ENCODE measurements at regions not wholly inside any gene's neighbourhood (a gene's known extent, or its start where the extent isn't known, plus 50 kb on each side); places are given as distances from the start of the nearest gene placed in this dataset.
A peak's percentile ranks its signal among the peaks of the same experiment; 100 is the strongest.
"Not testable (repeated sequence)": the region's sequence is repeated elsewhere in the genome, so short reads cannot be mapped to it uniquely, and the experiment has no call there.

DNA sequence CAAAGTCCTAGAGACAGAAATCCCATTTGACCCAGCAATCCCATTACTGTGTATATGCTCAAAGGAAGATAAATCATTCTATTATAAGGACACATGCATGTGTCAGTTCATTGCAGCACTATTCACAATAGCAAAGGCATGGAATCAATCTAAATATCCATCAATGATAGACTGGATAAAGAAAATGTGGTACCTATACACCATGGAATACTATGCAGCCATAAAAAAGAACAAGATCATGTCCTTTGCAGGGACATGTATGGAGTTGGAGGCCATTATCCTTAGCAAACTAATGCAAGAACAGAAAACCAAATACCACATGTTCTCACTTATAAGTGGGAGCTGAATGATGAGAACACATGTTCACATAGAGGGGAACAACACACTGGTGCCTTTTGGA lies 169.8 kb upstream of the ATXN1 start:
- ATAC-seq (ENCODE audit: low read depth); in situ Hi-C loops (cut with MboI; ENCODE audit: low sequenced_read_pairs): not testable (repeated sequence)

More for the DNA sequence above, 169.8 kb upstream of the ATXN1 start:
- H3K4me2 ChIP-seq (ENCODE audit: low read depth, low read length); H3K4me3 ChIP-seq (ENCODE audit: insufficient read depth, low read depth, low read length); intact Hi-C loops (cut with micrococcal nuclease); H4K5ac ChIP-seq (ENCODE audit: low read depth, low read length); H2BK120ac ChIP-seq (ENCODE audit: low read depth, low read length); H3K36me3 ChIP-seq (ENCODE audit: control insufficient read depth, insufficient read depth, low read length); H3K14ac ChIP-seq (replicated peaks; ENCODE audit: low read depth, low read length); H3K56ac ChIP-seq (ENCODE audit: extremely low read depth, insufficient read depth, low read length); H4K8ac ChIP-seq (ENCODE audit: low read depth in 2 of 2, low read length in 2 of 2); H4K20me1 ChIP-seq (ENCODE audit: insufficient read depth, low read length); H3K27me3 ChIP-seq (ENCODE audit: control insufficient read depth, insufficient read depth, low read length); H3K9me3 ChIP-seq (ENCODE audit: control insufficient read depth, insufficient read depth, low read length); H2AFZ ChIP-seq (replicated peaks; ENCODE audit: low read length, poor library complexity); H2AK9ac ChIP-seq (replicated peaks; ENCODE audit: low read depth, low read length, poor library complexity); BruUV-seq (replicated peaks); H3K23ac ChIP-seq (ENCODE audit: low read depth, low read length); H3K27ac ChIP-seq (ENCODE audit: insufficient read depth, low read length); H4K91ac ChIP-seq (ENCODE audit: insufficient read depth, low read depth, low read length); H3K4ac ChIP-seq (ENCODE audit: low read depth, low read length); H2AK5ac ChIP-seq (ENCODE audit: low read depth, low read length); H2BK15ac ChIP-seq (ENCODE audit: low read depth, low read length); H3K9ac ChIP-seq (ENCODE audit: low read depth, low read length); H2BK5ac ChIP-seq (ENCODE audit: low read depth, low read length, poor library complexity, severe bottlenecking); H3K4me1 ChIP-seq (ENCODE audit: control insufficient read depth, insufficient read depth, low read length); DNase-seq; H3K9me1 ChIP-seq (ENCODE audit: insufficient read depth, low read length); dilution Hi-C loops (cut with HindIII; ENCODE audit: low sequenced_read_pairs, unreplicated experiment); H3K79me1 ChIP-seq (ENCODE audit: low read depth in 1 of 2, low read length in 2 of 2): not testable (repeated sequence)
- ChIA-PET POLR2A (ENCODE audit: unreplicated experiment) (interaction anchor here (0.6 to 0.7 kb wide), 2 partner anchors 22 to 24 kb away, joined by 3 to 6 read pairs; no protein-coding TSS in a partner anchor), CTCF (interaction anchor here (0.6 kb wide), 2 partner anchors 164 to 260 kb away, joined by 3 read pairs; no protein-coding TSS in a partner anchor)
- Histone ChIP-seq H3K18ac (ENCODE audit: low read depth, low read length) (peak overlapping the region; percentile 91), H2BK20ac (ENCODE audit: low read depth, low read length) (peak overlapping the region; percentile 47; the same call in 1 of the 2 replicates)
